ENCODE measurements at regions not wholly inside any gene's neighbourhood (a gene's known extent, or its start where the extent isn't known, plus 50 kb on each side); places are given as distances from the start of the nearest gene placed in this dataset.
"Not testable (repeated sequence)": the region's sequence is repeated elsewhere in the genome, so short reads cannot be mapped to it uniquely, and the experiment has no call there.

- not testable (repeated sequence) for ATAC-seq (ENCODE audit: low read depth)
Observed at GRCh38 chr22:11060797-11061196, 4467.2 kb upstream of the OR11H1 start.

GRCh38 chr22:11062534-11062933 is 4465.5 kb upstream of the OR11H1 start:
- H3K27ac ChIP-seq (ENCODE audit: insufficient read depth, low read length); H2AK5ac ChIP-seq (ENCODE audit: low read depth, low read length); H3K18ac ChIP-seq (ENCODE audit: low read depth, low read length); in situ Hi-C loops (cut with MboI; ENCODE audit: low sequenced_read_pairs); H3K27me3 ChIP-seq (ENCODE audit: control insufficient read depth, insufficient read depth, low read length); BruUV-seq (replicated peaks); H3K14ac ChIP-seq (replicated peaks; ENCODE audit: low read depth, low read length); H3K36me3 ChIP-seq (ENCODE audit: control insufficient read depth, insufficient read depth, low read length); H3K4me1 ChIP-seq (ENCODE audit: control insufficient read depth, insufficient read depth, low read length); H3K79me1 ChIP-seq (ENCODE audit: low read depth in 1 of 2, low read length in 2 of 2); H2BK120ac ChIP-seq (ENCODE audit: low read depth, low read length); H3K23ac ChIP-seq (ENCODE audit: low read depth, low read length); H3K4ac ChIP-seq (ENCODE audit: low read depth, low read length); H2BK5ac ChIP-seq (ENCODE audit: low read depth, low read length, poor library complexity, severe bottlenecking); dilution Hi-C loops (cut with HindIII; ENCODE audit: low sequenced_read_pairs, unreplicated experiment); intact Hi-C loops (cut with micrococcal nuclease); H3K4me2 ChIP-seq (ENCODE audit: low read depth, low read length); H3K9ac ChIP-seq (ENCODE audit: low read depth, low read length); CTCF ChIA-PET; H3K4me3 ChIP-seq (ENCODE audit: insufficient read depth, low read depth, low read length); H4K5ac ChIP-seq (ENCODE audit: low read depth, low read length); H2BK15ac ChIP-seq (ENCODE audit: low read depth, low read length); H4K8ac ChIP-seq (ENCODE audit: low read depth in 2 of 2, low read length in 2 of 2); POLR2A ChIA-PET (ENCODE audit: unreplicated experiment); DNase-seq; ATAC-seq (ENCODE audit: low read depth); H2AK9ac ChIP-seq (replicated peaks; ENCODE audit: low read depth, low read length, poor library complexity); H4K20me1 ChIP-seq (ENCODE audit: insufficient read depth, low read length); H4K91ac ChIP-seq (ENCODE audit: insufficient read depth, low read depth, low read length); H3K9me1 ChIP-seq (ENCODE audit: insufficient read depth, low read length); H2BK20ac ChIP-seq (ENCODE audit: low read depth, low read length); H2AFZ ChIP-seq (replicated peaks; ENCODE audit: low read length, poor library complexity); H3K56ac ChIP-seq (ENCODE audit: extremely low read depth, insufficient read depth, low read length): not testable (repeated sequence)
- peaks cover 39% of the 10 kb centered on the region for H3K9me3 ChIP-seq (ENCODE audit: control insufficient read depth, insufficient read depth, low read length)
- WGBS, 2 experiments (ENCODE audit: extremely low coverage in 2 of 2, insufficient read length in 1 of 2): 9% methylated on average over 2 of the region's 3 CpGs; no CpG with 5 or more reads in 1 of the 2 experiments

More at GRCh38 chr22:11060797-11061196, 4467.2 kb upstream of the OR11H1 start:
- H4K8ac ChIP-seq (ENCODE audit: low read depth in 2 of 2, low read length in 2 of 2); H4K91ac ChIP-seq (ENCODE audit: insufficient read depth, low read depth, low read length); H3K4me1 ChIP-seq (ENCODE audit: control insufficient read depth, insufficient read depth, low read length); H3K27ac ChIP-seq (ENCODE audit: insufficient read depth, low read length); H3K56ac ChIP-seq (ENCODE audit: extremely low read depth, insufficient read depth, low read length); H3K14ac ChIP-seq (replicated peaks; ENCODE audit: low read depth, low read length); H2AK5ac ChIP-seq (ENCODE audit: low read depth, low read length); H2BK20ac ChIP-seq (ENCODE audit: low read depth, low read length); H2AK9ac ChIP-seq (replicated peaks; ENCODE audit: low read depth, low read length, poor library complexity); H3K27me3 ChIP-seq (ENCODE audit: control insufficient read depth, insufficient read depth, low read length); H3K79me1 ChIP-seq (ENCODE audit: low read depth in 1 of 2, low read length in 2 of 2); CTCF ChIA-PET; H2BK5ac ChIP-seq (ENCODE audit: low read depth, low read length, poor library complexity, severe bottlenecking); intact Hi-C loops (cut with micrococcal nuclease); H2AFZ ChIP-seq (replicated peaks; ENCODE audit: low read length, poor library complexity); H3K36me3 ChIP-seq (ENCODE audit: control insufficient read depth, insufficient read depth, low read length); H4K5ac ChIP-seq (ENCODE audit: low read depth, low read length); H3K9ac ChIP-seq (ENCODE audit: low read depth, low read length); H3K4me3 ChIP-seq (ENCODE audit: insufficient read depth, low read depth, low read length); H4K20me1 ChIP-seq (ENCODE audit: insufficient read depth, low read length); H3K9me1 ChIP-seq (ENCODE audit: insufficient read depth, low read length); H2BK15ac ChIP-seq (ENCODE audit: low read depth, low read length); DNase-seq; H3K18ac ChIP-seq (ENCODE audit: low read depth, low read length); H2BK120ac ChIP-seq (ENCODE audit: low read depth, low read length); dilution Hi-C loops (cut with HindIII; ENCODE audit: low sequenced_read_pairs, unreplicated experiment); H3K4me2 ChIP-seq (ENCODE audit: low read depth, low read length); H3K23ac ChIP-seq (ENCODE audit: low read depth, low read length); in situ Hi-C loops (cut with MboI; ENCODE audit: low sequenced_read_pairs); BruUV-seq (replicated peaks); POLR2A ChIA-PET (ENCODE audit: unreplicated experiment); H3K4ac ChIP-seq (ENCODE audit: low read depth, low read length): not testable (repeated sequence)
- peaks cover 37% of the 10 kb centered on the region for H3K9me3 ChIP-seq (ENCODE audit: control insufficient read depth, insufficient read depth, low read length)
- WGBS, 2 experiments (ENCODE audit: extremely low coverage in 2 of 2, insufficient read length in 1 of 2): no CpG with 5 or more reads among the region's 2 CpGs

Measured in IMR-90 (cell line).